Stomach (tissue), 4 donors: ENCODE measurements at regions not wholly inside any gene's neighbourhood (a gene's known extent, or its start where the extent isn't known, plus 50 kb on each side); places are given as distances from the start of the nearest gene placed in this dataset.

Experiments used
- CTCF ChIP-seq, 7 experiments: fragments of 450-650 bp in 4 of 7; fragments of 200-600 bp in 3 of 7; sonication (generic) in 3 of 7; IDR thresholded peaks; one replicate each; pipeline ENCODE4 v1.5.1; 2016 to 2019; ENCODE audit warnings: antibody characterized with exemption in 7 of 7, control low read depth in 2 of 7, mild to moderate bottlenecking in 1 of 7
- POLR2AphosphoS5 ChIP-seq, 3 donors: sonication (generic); formaldehyde crosslinking; IDR thresholded peaks; one replicate each; pipeline ENCODE4 v1.6.1; 2016; ENCODE audit warnings: antibody characterized with exemption in 3 of 3

- no peak for TF ChIP-seq CTCF (IDR thresholded peaks at IDR 0.05)
- no peak for TF ChIP-seq POLR2AphosphoS5 (IDR thresholded peaks at IDR 0.05)
Measured at GRCh38 chr9:11805969-11806368, 887.2 kb upstream of the TYRP1 start.
